Tibial artery (tissue), 4 donors: ENCODE measurements at regions not wholly inside any gene's neighbourhood (a gene's known extent, or its start where the extent isn't known, plus 50 kb on each side); places are given as distances from the start of the nearest gene placed in this dataset.
A peak's percentile ranks its signal among the peaks of the same experiment; 100 is the strongest.

Experiments
- DNase-seq, 2 donors: peaks; one replicate each; pipeline ENCODE4 v3.0.0-alpha.2; 2019
- H3K27ac ChIP-seq, 2 donors: fragments of 200-600 bp; sonication (generic) in 1 of 2; 1 replicate in 1 of 2; 2 replicates in 1 of 2; pipeline ENCODE4 v1.5.1; 2018 to 2019; ENCODE audit warnings: mild to moderate bottlenecking in 1 of 2
- H3K27me3 ChIP-seq, 2 donors: fragments of 200-600 bp; sonication (generic) in 1 of 2; one replicate each; pipeline versions ENCODE4 v1.5.1 to v1.6.0; 2016 to 2019
- H3K36me3 ChIP-seq, 3 donors: fragments of 200-600 bp; sonication (generic) in 2 of 3; one replicate each; pipeline ENCODE4 v1.5.1; 2016 to 2019; ENCODE audit warnings: mild to moderate bottlenecking in 2 of 3
- H3K4me1 ChIP-seq, 4 donors: fragments of 200-600 bp; sonication (generic) in 2 of 4; 1 replicate in 3 of 4; 2 replicates in 1 of 4; pipeline ENCODE4 v1.5.1; 2016 to 2019
- H3K4me3 ChIP-seq, 2 donors: fragments of 200-600 bp; sonication (generic) in 1 of 2; 1 replicate in 1 of 2; 2 replicates in 1 of 2; pipeline ENCODE4 v1.5.1; 2018 to 2019; ENCODE audit warnings: mild to moderate bottlenecking in 2 of 2
- H3K9me3 ChIP-seq, 3 donors: fragments of 200-600 bp; sonication (generic) in 1 of 3; one replicate each; pipeline ENCODE4 v1.5.1; 2016 to 2019
- CTCF ChIP-seq, 2 experiments: fragments of 200-600 bp in 1 of 2; fragments of 450-650 bp in 1 of 2; IDR thresholded peaks; one replicate each; pipeline ENCODE4 v1.5.1; 2017 to 2019; ENCODE audit warnings: antibody characterized with exemption in 2 of 2, mild to moderate bottlenecking in 1 of 2, moderate library complexity in 1 of 2
- intact Hi-C: fragments of 100-400 bp; cut with DNase I; formaldehyde crosslinking; loops from one replicate; pipeline ENCODE4 v1.15.0; 2023; ENCODE audit warnings: low total_unique reads

DNA sequence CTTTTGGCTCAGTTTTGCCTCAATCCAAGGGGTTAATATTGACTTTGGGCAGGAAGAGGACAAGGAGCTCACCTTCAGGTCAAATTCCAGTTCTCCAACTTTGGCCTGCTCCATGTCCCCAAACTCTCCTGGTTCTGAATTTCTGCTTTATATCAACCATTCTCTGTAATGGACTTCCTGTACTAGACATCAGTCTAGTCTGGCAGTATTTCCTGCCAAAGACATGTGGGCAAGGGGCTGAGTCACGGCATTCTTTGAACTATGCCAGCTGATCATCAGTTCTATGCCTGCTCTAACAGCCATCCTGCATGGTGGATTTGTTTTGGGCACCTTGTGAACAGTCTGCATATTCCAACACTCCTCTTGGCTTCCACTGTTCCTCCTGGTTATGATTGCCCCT is 199.4 kb downstream of the ZEB2 start:
- H3K4me3 ChIP-seq, result no peak overlapping the region
- peaks cover 0 to 9% (median 4%) of the 10 kb centered on the region in 4 donors for H3K4me1 ChIP-seq
- TF ChIP-seq CTCF (IDR thresholded peaks at IDR 0.05), result no peak
- peak overlapping the region; percentile 9 to 42 for H3K27ac ChIP-seq
- no peaks in the 10 kb centered on the region for H3K36me3 ChIP-seq
- no peaks in the 10 kb centered on the region for H3K9me3 ChIP-seq
- peak in 1 of 2 donors; percentile 24 for DNase-seq
- intact Hi-C loops, result no loop called here
- H3K27me3 ChIP-seq, result no peaks in the 10 kb centered on the region

- no peak for DNase-seq
- intact Hi-C loops, result no loop called here
- H3K9me3 ChIP-seq, result peaks cover 0 to 7% (median 0%) of the 10 kb centered on the region in 3 donors
- H3K27me3 ChIP-seq, result no peaks in the 10 kb centered on the region
- no peaks in the 10 kb centered on the region for H3K36me3 ChIP-seq
- no peak for TF ChIP-seq CTCF (IDR thresholded peaks at IDR 0.05)
- H3K27ac ChIP-seq, result no peak overlapping the region
- H3K4me3 ChIP-seq, result no peak overlapping the region
- H3K4me1 ChIP-seq, result peaks cover 0 to 9% (median 4%) of the 10 kb centered on the region in 4 donors
Observed at GRCh38 chr2:144317071-144317738, 202.7 kb downstream of the ZEB2 start.

DNA sequence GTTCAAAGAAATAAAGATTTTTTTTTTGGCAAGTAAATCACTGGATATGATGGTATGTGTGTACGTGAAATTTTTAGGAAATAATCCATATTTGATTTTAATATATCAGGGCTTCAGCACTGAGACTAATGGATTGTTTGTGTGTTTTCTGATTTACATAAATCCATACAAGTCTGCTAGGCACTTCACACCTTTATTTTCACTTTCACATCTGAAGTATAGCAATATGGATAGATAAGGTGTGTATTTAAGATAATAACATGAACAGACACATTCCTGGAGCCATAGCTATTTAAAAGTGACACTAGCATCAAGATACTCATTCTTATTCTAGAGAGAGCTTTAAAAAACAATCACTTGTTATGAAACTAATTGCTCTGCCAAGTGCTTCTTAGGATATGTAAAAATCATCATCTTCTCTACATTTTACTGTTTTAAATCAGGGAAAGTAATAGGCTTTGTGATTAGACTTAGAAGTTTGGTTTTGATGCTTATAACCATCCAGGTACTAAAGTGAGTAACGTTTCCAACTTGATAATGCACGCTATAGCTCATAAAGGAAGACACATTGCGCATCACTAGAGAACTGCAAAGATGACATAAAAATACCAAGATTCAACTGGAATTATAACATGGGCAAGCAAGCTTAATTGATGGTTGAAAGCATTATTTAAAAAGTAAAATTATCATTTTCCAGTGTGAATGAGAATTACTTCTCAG is 208.9 kb downstream of the ZEB2 start:
- no peak for TF ChIP-seq CTCF (IDR thresholded peaks at IDR 0.05)
- Histone ChIP-seq H3K36me3 (no peaks in the 10 kb centered on the region), H3K9me3 (peaks cover 0 to 9% (median 0%) of the 10 kb centered on the region in 3 donors), H3K27me3 (no peaks in the 10 kb centered on the region), H3K4me1 (no peaks in the 10 kb centered on the region), H3K4me3 (no peak overlapping the region), H3K27ac (no peak overlapping the region)
- no peak for DNase-seq
- intact Hi-C loops, result no loop called here

DNA sequence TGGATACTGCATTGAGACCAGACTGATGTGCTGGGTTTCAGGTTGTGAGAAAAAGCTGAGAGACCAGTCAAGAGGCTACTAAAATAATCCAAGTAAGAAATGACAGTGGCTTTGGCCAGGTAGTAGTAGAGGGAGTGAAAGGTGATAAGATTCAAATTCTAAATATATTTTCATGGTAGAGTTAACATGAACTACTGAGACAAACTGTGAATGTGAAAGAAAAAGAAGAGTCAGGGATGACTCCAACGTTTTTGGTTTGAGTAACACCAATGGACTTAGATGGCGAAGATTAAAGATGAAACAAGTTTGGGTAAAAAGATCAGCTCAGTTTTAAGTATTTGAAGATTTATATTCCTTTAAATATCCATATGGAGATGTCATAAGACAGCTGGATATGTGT is 209.4 kb downstream of the ZEB2 start:
- Histone ChIP-seq H3K27me3 (no peaks in the 10 kb centered on the region), H3K9me3 (peaks cover 0 to 9% (median under 1%) of the 10 kb centered on the region in 3 donors), H3K4me3 (no peak overlapping the region), H3K36me3 (no peaks in the 10 kb centered on the region), H3K4me1 (no peaks in the 10 kb centered on the region), H3K27ac (no peak overlapping the region)
- DNase-seq, result no peak
- no peak for TF ChIP-seq CTCF (IDR thresholded peaks at IDR 0.05)
- intact Hi-C loops, result no loop called here

- intact Hi-C loops, result no loop called here
- DNase-seq, result no peak
- Histone ChIP-seq H3K4me1 (no peaks in the 10 kb centered on the region), H3K9me3 (peaks cover 0 to 13% (median 5%) of the 10 kb centered on the region in 3 donors), H3K4me3 (no peak overlapping the region), H3K36me3 (no peaks in the 10 kb centered on the region), H3K27me3 (no peaks in the 10 kb centered on the region), H3K27ac (no peak overlapping the region)
- no peak for TF ChIP-seq CTCF (IDR thresholded peaks at IDR 0.05)
Observed at GRCh38 chr2:144307711-144308110, 212.2 kb downstream of the ZEB2 start.
